Right atrium auricular region (tissue), 2 donors: ENCODE measurements at regions not wholly inside any gene's neighbourhood (a gene's known extent, or its start where the extent isn't known, plus 50 kb on each side); places are given as distances from the start of the nearest gene placed in this dataset.
A peak's percentile ranks its signal among the peaks of the same experiment; 100 is the strongest.

Source experiments
- DNase-seq: peaks from one replicate; pipeline ENCODE4 v3.0.0-alpha.2; 2019; ENCODE audit warnings: low spot score
- H3K27ac ChIP-seq, 2 donors: fragments of 200-600 bp; sonication (generic); 1 replicate in 1 of 2; 2 replicates in 1 of 2; pipeline ENCODE4 v1.5.1; 2016 to 2019
- H3K27me3 ChIP-seq, 2 donors: fragments of 200-600 bp; sonication (generic); one replicate each; pipeline versions ENCODE4 v1.5.1 to v1.6.0; 2017 to 2019
- H3K36me3 ChIP-seq: fragments of 200-600 bp; sonication (generic); one replicate; pipeline ENCODE4 v1.5.1; 2016
- H3K4me1 ChIP-seq, 2 donors: fragments of 200-600 bp; sonication (generic); one replicate each; pipeline versions ENCODE4 v1.5.1 to v1.6.0; 2017 to 2019
- H3K4me3 ChIP-seq, 2 donors: fragments of 200-600 bp; sonication (generic); 1 replicate in 1 of 2; 2 replicates in 1 of 2; pipeline ENCODE4 v1.5.1; 2017 to 2019; ENCODE audit warnings: mild to moderate bottlenecking in 1 of 2, moderate library complexity in 1 of 2
- H3K9me3 ChIP-seq, 2 donors: fragments of 200-600 bp; sonication (generic); one replicate each; pipeline ENCODE4 v1.5.1; 2019
- TF ChIP-seq, protein P1 (sequence below), 2 donors: fragments of 200-600 bp; sonication (generic); IDR thresholded peaks; one replicate each; pipeline ENCODE4 v1.5.1; 2019; ENCODE audit warnings: antibody characterized with exemption in 2 of 2

DNA sequence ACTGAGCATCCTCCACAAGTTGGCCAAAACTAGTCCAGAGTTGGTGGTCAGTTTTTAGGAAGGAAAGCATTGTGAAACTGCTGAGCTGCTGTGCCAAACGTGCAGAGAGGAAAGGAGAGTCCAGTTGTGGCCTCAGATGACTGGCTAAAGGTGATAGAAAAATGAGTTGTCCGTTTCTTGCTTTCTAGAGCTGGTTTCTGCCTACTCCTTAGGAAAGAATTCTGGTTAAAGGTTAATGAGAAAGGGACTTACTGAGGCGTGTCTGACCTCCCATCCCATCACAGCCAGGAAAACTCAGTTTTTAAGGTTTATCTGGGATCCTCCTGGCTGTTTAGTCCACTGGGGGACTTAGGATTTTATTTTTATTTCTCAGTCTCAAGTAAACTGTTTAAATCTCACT lies 1186.3 kb downstream of the UQCRFS1 start:
- H3K9me3 ChIP-seq = no peaks in the 10 kb centered on the region
- H3K27ac ChIP-seq = no peak overlapping the region
- no peak overlapping the region for H3K4me3 ChIP-seq
- TF ChIP-seq, protein P1, sequence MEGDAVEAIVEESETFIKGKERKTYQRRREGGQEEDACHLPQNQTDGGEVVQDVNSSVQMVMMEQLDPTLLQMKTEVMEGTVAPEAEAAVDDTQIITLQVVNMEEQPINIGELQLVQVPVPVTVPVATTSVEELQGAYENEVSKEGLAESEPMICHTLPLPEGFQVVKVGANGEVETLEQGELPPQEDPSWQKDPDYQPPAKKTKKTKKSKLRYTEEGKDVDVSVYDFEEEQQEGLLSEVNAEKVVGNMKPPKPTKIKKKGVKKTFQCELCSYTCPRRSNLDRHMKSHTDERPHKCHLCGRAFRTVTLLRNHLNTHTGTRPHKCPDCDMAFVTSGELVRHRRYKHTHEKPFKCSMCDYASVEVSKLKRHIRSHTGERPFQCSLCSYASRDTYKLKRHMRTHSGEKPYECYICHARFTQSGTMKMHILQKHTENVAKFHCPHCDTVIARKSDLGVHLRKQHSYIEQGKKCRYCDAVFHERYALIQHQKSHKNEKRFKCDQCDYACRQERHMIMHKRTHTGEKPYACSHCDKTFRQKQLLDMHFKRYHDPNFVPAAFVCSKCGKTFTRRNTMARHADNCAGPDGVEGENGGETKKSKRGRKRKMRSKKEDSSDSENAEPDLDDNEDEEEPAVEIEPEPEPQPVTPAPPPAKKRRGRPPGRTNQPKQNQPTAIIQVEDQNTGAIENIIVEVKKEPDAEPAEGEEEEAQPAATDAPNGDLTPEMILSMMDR (IDR thresholded peaks at IDR 0.05) = no peak
- H3K27me3 ChIP-seq = no peaks in the 10 kb centered on the region
- peak; percentile 1 for DNase-seq
- no peaks in the 10 kb centered on the region for H3K4me1 ChIP-seq
- H3K36me3 ChIP-seq = no peaks in the 10 kb centered on the region

DNA sequence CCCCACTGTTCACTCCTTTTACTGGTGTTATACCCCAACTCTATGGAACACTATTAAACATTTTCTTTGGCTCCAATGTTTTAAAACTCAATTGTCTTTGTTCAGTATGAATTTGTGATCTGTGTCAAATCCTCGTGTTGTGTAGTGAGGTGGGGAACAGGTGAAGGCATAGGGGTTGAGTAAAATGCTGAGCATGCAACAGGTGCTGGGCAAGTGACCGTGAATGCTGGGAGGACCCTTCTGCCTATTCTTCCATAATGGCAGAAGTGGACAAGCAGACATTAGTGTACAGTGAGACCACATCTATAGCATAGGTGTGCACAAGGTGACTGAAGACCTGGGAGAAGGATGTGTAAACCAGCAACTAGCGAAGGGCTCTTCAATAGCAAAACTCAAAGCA lies 1188.0 kb downstream of the UQCRFS1 start:
- TF ChIP-seq, protein P1 (IDR thresholded peaks at IDR 0.05) = no peak
- Histone ChIP-seq H3K27ac (no peak overlapping the region), H3K4me1 (no peaks in the 10 kb centered on the region), H3K27me3 (no peaks in the 10 kb centered on the region), H3K4me3 (no peak overlapping the region), H3K9me3 (no peaks in the 10 kb centered on the region), H3K36me3 (no peaks in the 10 kb centered on the region)
- DNase-seq = peak; percentile 7

DNA sequence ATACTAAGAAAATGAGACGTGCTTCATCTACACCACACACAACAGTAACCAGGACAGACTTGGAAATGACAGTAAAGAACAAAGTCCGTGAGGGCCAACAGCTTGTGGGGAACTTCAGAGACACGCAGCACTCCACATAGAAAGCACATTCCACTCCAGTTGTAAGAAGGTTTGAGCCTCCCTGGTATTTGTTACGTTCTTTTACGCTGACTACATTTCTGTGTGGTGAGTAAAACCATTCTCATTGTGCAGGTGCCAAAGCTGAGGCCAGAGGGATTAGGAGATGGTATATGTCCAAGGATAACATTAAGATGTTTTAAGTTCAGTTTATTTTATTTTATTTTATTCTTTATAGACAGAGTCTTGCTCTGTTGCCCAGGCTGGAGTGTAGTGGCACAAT lies 1189.9 kb downstream of the UQCRFS1 start:
- TF ChIP-seq, protein P1 (IDR thresholded peaks at IDR 0.05) = no peak
- no peaks in the 10 kb centered on the region for H3K9me3 ChIP-seq
- no peaks in the 10 kb centered on the region for H3K36me3 ChIP-seq
- no peak overlapping the region for H3K27ac ChIP-seq
- no peak overlapping the region for H3K4me3 ChIP-seq
- no peaks in the 10 kb centered on the region for H3K4me1 ChIP-seq
- H3K27me3 ChIP-seq = no peaks in the 10 kb centered on the region
- no peak for DNase-seq

DNA sequence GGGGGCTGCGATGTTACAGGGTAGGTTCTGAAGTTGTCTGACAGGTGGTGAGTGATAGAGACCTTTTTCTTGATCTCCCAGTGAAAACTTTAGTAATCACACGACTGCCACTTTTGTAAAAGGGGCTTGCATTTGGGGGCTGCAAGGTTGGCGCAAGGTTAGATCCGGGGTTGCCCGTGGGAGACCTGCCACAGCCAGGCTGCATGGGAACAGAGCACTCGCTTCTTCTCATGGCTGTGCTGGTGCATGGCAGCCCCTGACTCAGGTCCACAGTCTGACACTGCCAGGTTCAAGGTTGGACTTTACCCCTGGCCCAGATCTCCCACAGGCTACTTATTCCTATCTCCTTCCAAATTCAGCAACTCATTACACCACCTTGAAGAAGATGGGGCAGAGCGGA lies 1190.4 kb downstream of the UQCRFS1 start:
- TF ChIP-seq, protein P1 (IDR thresholded peaks at IDR 0.05) = no peak
- H3K9me3 ChIP-seq = no peaks in the 10 kb centered on the region
- no peak overlapping the region for H3K27ac ChIP-seq
- H3K4me1 ChIP-seq = no peaks in the 10 kb centered on the region
- no peaks in the 10 kb centered on the region for H3K27me3 ChIP-seq
- DNase-seq = no peak
- no peaks in the 10 kb centered on the region for H3K36me3 ChIP-seq
- no peak overlapping the region for H3K4me3 ChIP-seq

DNA sequence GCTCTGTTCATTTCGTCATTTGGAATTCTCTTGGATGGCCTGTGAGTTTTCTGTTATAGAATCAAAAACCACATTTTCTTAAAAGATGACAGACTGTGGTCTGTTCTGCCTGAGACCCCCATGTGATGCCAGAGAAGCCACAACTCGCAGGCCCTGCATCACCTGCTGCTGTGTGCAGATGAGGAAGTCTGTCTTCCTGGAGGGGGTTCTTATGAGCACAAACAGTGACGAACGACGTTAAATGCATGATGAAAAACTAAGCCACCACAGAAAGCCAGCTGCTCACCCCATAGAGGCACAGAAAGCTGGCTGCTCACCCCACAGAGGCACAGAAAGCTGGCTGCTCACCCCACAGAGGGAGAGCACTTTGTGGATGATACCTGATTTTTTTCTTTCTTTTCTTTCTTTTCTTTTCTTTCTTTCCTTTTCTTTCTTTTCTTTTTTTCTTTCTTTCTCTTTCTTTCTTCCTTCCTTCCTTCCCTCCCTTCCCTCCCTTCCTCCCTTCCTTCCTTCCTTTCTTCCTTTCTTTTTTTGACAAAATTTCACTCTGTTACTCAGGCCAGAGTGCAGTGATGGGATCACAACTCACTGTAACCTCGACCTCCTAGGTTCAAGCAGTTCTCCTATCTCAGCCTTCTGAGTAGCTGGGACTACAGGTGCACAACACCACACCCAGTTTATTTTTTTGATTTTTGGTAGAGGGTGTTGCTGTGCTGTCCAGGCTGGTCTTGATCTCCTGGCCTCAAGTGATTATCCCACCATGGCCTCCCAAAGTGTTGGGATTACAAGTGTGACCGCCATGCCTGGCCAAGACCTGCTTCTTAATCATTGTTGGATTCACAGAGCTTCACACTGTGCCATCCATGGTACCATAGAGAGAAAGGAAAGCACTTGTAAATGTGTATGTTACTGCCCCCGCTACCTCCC lies 1191.4 kb downstream of the UQCRFS1 start:
- Histone ChIP-seq H3K9me3 (no peaks in the 10 kb centered on the region), H3K36me3 (no peaks in the 10 kb centered on the region), H3K4me1 (no peaks in the 10 kb centered on the region), H3K27ac (no peak overlapping the region), H3K4me3 (no peak overlapping the region), H3K27me3 (no peaks in the 10 kb centered on the region)
- DNase-seq = no peak
- TF ChIP-seq, protein P1 (IDR thresholded peaks at IDR 0.05) = no peak
